Stimulated activated CD4-positive, alpha-beta T cell treated with anti-CD3 and anti-CD28 coated beads, Interleukin-1b, Interleukin-23, amount 100 ng/mL, for 24 hours (primary cell): ENCODE measurements at regions not wholly inside any gene's neighbourhood (a gene's known extent, or its start where the extent isn't known, plus 50 kb on each side); places are given as distances from the start of the nearest gene placed in this dataset.

Source experiments
- DNase-seq, 4 experiments: peaks; one replicate each; pipeline ENCODE4 v3.0.0-alpha.2; 2020; ENCODE audit warnings: low read depth in 4 of 4, low spot score in 1 of 4

DNA sequence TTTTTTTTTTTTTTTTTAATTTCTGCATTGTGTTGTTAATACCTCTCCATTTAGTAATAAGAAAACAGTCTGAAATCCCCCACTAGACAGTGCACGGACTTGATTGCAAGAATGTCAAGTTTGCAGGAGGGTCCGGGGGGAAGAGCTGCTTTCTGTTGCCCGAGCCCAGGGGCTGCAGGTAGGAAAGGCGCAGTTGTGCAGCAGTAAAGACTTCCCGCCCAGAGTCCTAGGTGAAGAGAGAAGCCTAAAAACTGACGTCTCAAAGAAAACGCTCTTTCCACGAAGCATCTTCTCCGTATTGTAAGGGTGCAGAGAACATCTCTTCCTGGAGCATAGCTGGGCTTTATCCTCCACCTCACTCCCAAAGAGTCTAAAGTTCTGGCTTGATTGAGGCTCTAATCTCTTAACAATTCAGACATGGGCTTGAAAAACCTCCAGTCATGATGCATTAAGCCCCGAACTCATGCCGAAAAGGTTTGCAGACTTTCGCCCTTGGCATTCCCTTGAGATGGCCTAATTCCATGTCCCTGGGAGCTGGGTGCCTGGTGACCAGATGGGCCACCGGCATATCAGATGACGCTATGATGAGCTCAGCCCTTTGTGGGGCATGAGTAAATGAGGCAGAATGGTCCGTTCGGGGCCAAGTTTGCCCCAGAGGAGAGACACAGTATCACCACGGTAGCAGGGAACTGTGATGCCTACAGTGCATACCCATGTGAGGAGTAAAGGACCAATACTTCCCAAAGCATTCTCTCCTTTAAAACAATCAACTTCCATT is 436.2 kb upstream of the ZFHX3 start:
- DNase-seq = no peak

DNA sequence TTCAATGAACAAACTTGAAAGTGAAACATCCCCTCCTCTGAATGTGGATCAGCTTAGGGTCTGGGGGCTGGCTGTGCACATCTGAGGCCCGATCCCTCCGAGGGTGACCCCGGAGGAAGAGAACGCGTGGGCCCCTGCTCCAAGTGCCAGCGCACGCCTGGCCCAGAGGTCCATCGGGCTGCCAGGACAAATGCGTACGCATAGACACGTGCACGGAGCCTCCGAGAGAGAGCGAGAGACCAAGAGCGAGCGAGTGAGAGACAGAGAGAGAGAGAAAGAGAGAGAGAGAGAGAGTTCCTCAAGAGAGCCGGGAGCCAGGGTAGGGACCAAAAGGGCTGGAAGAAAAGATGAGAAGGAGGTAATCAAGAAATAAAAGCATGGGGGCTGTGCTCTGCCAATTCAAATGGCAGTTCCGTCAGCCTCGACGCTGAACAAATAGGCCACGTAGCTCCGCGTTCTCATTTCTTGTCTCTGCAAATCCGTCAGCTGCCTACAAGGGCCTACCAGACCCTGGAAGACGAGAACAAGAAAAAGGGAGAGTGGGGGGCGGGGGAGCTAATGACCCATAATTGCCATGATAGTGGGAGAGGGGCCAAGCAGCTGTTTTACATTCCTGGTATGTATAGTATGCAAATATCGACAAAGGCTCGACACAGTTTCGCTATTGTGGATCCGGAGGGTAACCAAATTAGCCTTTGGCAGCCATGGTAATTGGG is 435.3 kb upstream of the ZFHX3 start:
- DNase-seq = no peak

DNA sequence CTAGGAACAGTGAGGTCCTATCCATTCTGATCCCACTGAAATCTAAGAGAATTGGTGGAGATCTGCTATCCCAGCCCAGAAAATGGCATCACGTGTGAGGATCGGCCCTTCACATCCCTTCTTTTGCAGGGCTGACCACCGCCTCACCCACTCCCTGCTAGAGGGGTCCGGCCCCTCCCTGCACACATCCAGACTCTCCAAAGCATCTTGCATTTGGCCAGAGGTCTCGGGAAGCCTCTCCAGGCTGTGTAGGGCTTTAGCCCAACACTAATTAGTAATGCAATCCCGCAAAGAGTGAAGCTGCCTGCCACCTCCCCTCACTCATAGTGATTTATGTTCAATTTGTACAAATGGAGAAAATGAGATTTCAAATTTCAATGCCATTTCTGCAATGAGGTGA is 434.4 kb upstream of the ZFHX3 start:
- no peak for DNase-seq

DNA sequence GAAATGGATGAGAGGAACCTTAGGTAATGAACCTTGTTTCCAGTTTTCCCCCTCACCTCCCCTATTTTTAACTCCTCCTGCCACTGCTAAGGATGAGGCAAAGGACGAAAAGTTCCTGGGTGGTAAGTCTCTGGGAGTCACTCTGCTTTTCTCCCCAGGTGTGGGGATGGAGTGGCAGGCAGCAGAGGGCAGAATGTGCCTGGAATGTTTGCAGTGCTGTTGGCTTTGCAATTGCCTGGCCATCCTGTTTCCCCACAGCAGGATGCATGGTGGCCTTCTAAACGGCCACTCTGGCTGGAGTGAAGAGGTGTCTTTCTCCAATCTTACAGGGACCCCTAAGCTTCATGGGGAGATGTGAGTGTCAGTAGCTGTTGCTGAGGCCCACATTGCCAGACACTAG is 432.5 kb upstream of the ZFHX3 start:
- DNase-seq = no peak

DNA sequence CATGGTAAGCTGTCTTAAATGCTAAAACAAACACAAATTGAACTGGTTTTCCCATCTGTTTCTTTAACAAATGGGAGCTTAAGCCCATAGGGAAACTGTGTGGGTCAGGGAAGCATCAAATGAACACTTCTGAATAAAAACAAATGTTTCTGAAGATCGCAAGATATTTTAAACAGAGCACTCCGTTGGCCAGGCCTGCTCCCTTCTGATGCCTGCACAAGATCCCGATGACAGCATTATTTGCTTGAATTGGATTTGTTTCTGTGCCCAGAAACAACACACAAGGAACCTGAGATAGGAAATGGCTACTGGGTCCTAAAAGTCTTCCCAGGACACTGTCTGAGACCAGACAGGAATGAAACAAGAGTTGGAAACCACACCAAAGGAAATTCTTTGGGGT is 425.8 kb upstream of the ZFHX3 start:
- no peak for DNase-seq

DNA sequence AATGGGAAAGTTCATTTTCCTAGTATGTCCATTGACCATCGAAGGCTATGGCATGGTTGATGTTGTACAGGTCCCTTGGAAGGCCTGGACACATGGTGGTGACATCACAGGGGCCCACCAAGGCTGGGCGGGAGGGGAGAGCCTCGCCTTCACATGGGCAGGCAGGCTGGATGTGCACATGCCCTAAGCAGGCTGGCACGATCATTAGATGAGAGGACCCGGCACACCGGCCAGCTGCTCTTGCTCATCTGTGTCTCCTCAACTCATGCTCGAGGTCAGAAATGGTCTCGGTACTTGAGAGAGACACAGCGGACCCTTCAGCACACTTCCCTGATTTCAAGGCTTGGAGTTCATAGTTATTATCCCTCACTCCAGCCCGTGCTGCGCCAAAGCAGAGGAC is 416.9 kb upstream of the ZFHX3 start:
- no peak for DNase-seq

DNA sequence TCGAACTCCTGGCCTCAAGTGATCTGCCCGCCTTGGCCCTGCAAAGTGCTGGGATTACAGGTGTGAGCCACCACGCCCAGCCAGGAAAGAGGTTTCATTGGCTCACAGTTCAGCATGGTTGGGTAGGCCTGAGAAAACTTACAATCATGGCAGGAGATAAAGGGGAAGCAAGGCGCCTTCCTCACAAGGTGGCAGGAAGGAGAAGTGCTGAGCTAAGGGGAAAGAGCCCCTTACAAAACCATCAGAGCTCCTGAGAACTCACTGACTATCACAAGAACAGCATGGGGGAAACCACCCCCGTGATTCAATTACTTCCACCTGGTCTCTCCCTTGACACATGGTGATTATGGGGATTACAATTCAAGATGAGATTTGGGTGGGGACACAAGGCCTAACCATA is 411.7 kb upstream of the ZFHX3 start:
- DNase-seq = no peak

DNA sequence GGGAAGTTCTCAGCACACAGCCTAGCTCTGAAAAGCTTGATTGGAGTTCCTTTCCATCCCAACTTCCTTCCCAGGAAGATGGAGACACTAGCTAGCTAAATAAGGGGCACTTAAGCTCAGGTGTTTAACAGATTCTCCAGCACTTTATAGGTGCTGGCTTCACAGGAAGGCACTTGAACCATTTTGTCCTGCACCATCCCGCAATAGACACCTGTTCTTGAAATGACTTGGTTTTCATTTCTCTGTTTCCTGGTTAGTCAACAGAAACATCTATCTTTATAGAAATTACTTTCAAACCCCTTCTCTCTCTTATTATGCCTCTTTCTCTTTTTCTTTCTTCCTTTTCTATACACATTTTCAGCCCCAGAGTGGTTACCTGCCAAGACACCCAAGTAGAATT is 409.9 kb upstream of the ZFHX3 start:
- no peak for DNase-seq

DNA sequence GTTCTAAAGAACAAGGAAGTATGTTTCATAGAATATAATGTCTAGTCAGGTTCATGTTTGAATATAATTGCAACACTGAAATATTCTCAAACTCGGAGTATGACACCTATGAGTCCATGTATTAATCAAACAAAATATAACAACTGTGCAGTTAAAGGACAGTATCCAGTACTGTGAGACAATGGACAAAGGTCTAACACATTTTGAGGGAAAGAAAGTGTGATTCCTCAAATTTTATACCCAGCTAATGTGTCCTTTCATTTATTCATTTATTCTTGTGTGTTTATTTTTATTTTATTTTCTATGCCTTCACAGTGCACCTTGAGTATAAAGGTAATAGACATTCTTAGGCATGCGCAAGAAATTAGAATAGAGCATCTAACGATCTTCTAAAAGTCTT is 401.0 kb upstream of the ZFHX3 start:
- DNase-seq = no peak

DNA sequence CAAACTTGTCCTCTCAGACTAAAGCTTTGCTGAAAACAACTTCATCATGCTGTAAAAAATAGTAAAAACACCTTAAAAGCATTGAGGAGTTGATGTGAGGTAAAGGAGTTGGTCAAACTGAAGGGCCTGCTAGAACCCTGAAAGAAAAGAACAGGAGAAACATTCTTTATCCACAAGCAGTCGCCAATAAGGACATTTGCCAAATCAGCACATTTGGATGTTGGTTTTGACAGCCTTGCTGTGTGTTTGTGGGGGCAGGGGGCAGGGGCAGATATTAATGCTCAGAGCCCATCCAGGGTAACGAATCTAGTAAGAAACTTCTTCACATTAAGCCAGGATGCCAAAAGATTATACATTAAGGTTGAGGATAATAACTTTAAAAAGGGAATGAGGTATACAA is 399.9 kb upstream of the ZFHX3 start:
- DNase-seq = no peak

DNA sequence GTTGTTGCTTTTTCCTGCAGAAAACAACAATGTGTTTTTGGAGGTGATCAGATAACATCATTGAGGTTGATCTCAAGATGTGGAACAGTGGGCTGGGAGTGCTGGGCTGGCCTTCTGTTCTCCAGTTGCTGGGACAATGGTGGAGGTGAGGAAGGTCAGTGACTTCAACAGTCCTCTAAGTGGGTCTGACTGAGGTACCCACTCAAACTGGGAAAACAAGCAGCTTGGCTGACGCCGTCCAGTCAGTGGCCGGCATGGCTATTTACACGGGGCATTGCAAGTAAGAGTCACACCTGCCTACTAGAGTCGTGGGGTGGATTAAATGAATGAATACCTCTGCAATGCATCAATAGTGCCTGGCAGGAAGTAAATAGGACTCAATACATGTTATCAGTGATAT is 386.7 kb upstream of the ZFHX3 start:
- DNase-seq = no peak

DNA sequence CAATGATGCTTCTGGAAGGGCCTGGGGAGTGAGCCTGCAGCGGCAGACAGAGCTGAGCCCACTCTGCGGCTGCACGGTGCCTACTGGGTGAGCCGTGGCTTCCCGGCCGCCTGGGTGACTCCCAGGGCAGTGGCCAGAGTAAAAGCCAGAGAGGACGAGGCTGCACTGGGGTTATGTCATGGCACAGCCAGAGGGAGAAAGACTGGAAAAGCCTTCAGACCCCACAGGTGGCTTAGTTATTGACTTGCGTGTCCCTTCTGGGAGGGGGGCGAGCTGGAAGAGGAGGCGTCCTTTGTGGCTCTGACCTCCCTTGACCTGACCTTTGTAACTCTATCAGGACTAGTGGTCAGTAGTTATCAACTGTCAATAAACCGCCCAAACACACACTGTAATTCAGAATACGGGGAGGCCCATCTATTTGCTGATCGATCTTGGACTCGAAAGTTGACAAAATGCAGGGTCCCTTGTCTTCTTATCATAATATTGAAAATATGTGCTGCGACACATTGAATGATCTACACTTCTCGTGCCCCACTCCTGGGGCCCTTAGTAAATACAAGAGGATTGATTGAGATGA is 385.9 kb upstream of the ZFHX3 start:
- DNase-seq = no peak

DNA sequence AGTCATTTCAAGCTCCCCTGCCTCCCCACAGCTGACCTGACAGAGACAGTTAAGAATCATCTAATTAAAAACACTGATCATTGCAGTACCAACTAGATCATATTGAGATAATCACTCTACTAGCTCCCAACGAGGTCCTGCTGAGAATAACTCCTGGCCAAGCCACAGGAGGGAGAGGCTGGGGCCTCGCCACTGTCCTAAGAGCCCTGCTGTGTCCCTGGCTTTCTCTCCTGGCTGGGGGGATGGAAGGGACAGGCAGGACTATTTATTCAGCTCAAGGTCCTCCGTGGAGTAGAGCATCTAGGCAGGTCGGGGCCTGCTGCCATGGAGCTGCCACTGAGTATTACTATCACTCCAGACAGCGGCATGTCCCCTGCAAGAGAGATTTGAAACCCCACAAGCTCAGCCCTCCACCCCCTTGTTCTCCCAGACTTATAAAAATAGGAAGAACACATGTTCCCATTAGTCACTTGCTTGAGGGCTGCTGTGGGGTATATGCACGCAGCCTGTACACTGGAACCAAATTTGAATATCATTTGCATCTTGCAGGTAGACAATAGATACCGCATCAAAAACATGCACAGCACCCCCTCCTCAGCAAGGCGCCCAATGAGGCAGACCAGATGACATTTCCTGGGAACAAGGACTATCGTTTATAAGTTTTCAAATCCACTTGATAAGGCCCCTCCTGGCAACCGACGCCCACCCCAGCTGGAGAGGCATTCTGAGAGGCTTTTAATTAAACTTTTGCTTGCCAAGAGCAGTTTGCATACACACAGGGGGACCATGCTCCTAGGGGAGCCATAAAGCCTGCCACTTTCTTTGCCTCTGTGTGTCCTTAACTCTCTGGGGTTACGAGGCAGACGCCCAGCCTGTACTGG is 385.2 kb upstream of the ZFHX3 start:
- no peak for DNase-seq

DNA sequence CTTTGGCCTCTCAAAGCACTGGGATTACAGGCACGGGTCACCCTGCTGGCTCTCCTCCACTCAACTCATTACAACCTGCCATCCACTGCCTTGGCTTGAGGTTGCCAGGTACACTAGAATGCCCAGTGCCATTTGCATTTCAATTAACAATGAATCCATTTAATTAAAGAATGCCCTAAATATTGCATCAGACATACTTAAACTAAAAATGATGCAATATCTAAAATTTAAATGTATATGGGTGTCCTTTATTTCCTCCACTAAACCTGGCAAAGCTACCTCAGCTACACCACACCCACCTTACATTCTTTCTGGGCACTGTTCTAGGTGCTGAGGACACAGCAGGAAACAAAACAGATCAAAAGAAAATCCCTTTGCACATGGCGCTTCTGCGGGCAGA is 382.2 kb upstream of the ZFHX3 start:
- DNase-seq = no peak

DNA sequence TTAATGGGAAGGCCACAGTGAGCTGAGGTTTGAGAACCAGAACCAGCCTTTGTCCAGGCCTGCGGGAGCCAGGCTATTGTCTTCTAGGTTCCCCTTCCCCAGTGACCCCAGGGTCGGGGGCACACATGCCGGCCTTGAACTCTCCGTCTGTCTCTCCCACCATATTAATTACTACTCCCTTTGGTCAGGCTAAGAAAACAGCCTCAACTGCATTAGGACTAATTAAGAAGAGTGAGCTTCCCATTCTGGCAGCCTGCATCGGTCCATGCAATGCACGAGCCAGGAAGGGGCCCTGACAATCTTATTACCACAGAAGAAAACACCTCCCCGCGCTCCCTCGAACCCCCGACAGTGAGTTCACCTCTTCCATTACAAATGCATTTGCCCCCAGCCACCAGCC is 380.2 kb upstream of the ZFHX3 start:
- DNase-seq = no peak

DNA sequence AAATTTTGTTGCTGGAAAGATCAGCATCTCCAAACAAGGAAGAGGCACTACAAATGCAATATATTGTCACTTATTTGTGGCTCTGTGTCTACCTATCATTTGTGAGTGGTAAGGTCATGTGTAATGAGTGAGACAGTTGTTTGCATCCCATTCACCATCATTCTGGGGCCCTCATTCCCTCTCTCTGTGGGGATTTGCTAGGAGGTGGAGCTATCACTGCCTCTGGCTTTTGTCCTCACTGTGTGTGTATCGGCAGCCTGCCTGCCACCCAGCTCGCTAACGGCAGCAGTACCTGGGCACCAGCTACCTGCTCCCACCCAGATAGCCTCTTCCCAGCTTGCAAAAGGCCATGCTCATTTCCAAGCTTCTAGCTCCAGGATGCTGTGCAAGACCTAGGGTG is 379.2 kb upstream of the ZFHX3 start:
- no peak for DNase-seq

DNA sequence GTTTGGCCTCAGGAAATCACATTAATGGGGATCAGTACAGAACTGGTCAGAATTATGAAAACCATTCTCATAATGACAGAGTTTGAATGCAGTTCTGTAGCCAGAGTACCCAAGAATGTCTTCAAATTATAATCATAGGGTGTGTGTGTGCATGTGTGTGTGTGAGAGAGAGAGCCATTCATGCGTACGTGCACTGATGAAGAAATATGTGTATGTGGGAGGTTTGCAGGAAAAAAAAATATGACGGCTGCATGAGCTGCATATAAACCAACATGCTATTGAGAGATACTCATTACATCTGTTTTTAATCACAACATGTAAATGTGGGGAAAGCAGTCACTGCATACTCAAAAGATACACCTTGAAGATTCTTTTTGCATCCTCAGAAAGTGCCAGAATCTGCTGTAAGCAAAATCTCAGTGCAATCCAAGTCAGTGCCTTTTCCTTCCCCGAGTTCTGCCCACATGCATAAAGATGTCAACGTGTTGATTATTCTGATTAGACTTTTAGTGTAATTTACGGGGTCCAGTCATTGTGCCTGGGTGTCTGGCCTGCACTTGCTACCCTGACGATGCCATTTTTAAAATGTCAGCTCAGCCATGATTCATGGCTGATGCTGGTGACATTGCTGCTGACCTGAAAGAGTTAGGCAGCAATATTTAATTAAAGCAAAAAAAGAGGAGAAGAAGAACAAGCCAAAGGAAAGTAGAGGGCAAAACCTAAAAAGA is 378.7 kb upstream of the ZFHX3 start:
- DNase-seq = no peak

DNA sequence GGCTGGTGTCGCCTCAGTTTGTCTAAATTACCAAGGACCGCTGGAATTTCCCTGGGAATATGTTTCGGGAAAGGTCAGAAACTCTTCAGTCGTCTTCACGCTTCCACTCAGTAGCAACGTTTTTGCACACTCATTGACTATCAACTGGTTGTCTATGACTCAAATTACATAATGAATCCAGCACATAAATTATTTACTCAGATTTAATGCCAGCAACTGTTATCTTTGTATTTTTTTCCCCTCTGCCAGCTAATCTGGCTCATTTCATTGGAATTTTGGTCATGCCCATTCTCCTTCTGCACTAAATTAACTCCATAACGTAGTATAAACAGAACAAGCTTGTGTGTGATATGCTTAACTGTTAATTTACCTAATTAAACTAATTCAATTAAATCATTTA is 372.7 kb upstream of the ZFHX3 start:
- no peak for DNase-seq

DNA sequence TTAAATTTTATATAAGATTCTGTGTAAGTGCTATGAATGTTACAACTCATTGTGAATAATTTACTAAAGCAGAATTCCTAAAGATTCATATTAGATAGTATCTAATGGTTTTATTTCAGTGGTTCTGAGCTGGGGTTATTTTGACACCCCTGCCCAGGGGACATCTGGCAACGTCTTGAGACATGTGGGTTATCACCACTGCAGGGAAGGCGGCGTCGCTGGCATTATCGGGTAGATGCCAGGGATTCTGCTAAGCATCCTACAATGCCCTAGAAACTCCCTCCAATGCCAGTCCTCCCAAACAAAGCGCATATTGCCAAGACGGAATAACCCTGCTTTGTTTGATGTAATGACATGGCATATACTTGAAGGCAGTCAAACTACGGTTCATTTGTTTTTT is 372.3 kb upstream of the ZFHX3 start:
- no peak for DNase-seq

DNA sequence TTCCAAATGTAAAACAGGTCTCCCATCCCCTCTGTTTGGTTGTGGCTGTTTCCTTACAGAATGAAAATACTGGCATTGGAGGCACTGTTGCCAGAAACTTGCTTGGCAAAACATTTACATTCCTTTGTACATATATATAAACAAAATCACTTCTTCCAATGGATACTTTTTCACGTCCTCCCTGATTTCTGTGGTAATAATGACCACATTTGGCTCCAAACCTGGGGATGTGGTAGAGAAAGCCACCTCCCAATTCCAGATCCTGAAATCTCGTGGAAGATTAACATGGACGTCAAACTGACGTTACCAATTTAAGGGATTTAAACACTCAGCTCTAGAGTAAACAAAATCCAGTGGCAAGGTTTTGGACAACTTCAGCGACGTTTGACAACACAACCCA is 370.8 kb upstream of the ZFHX3 start:
- no peak for DNase-seq

DNA sequence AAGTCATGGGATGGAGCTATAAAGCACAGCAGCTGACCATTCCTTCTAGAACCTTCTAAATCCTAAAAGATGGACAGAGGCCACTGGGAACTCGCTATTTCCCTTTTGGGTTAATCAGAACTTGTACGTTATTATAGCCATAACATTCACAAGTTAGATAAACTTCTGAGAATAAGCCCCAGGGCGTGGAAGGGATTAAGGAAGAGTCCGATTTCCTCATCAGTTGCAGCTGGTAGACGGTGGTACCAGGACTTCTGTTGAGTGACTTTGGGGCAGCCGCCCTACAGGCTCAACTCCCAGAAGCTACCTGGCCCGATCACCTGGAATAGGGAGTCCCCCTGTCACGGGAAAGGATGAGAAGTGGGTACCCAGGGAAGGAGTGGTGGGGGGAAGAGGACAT is 370.1 kb upstream of the ZFHX3 start:
- no peak for DNase-seq
